ENCODE measurements at regions not wholly inside any gene's neighbourhood (a gene's known extent, or its start where the extent isn't known, plus 50 kb on each side); places are given as distances from the start of the nearest gene placed in this dataset.

DNA sequence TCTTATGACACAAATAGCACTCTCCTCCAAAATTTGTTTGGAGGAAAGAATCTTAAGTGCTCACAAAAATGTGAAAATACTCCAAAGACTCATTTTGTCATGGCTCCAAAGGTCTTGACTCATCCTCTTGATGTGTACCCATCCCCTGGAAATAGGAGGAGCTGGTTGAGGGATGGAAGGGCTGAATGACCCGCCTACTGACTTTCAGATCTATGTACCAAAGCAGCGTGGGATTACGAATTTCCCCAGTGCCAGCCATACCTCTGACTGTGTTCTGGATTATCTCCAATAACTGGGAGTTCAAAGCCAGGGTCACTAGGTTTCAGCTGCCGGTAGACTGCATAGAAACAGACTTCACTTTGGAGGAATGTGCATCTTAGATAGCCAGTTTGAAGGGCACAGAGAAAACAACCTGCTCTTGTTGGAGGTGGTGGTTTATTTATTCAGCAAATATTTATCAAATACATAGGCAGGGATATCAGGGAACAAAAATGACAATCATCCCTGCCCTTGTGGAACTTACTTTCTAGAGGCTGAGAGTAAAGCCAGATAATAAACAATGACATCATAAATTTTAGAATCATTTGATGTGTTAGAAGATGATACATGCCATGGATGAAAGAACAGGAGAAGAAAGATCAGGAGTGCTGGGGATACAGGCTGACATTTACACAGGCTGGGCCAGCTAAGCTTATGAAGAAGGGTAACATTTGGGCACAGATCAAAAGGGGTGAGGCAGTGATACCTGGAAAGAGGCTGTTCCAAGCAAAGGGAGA lies 246.6 kb downstream of the TBXT start (continued):
- TF ChIP-seq CTCF (IDR thresholded peaks at IDR 0.05; ENCODE audit: low read depth, low read length, missing input control): no peak

DNA sequence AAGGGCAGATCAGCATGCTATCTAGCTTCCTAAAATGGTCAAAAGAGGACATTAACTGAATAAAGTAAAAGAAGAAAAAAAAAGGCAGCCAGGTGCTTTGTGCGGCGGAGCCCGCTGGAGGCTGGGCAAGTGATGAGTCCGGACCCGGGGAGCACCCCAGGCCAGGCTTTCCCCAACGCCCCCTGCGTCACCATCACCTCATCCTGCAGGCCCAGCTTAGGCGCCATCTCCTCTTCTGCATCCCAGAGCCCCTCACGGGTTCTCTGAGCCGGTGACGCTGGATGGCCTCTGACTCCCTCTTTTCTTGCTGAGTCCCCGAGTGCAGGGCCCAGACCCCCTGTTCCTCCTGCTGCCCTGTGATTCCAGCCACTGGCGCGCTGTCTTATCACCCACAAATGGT lies 250.1 kb downstream of the TBXT start:
- Histone ChIP-seq H3K4me1 (ENCODE audit: control insufficient read depth in 4 of 4, insufficient read depth in 4 of 4, low read length in 3 of 4) (no peaks in the 10 kb centered on the region), H3K9me3 (ENCODE audit: control insufficient read depth in 4 of 4, low read length in 3 of 4) (no peaks in the 10 kb centered on the region), H3K4me3 (ENCODE audit: low read depth in 1 of 3, low read length in 3 of 3) (no peak overlapping the region), H3K27ac (ENCODE audit: low read depth in 1 of 2, low read length in 2 of 2) (no peak overlapping the region), H3K36me3 (ENCODE audit: control insufficient read depth in 4 of 4, insufficient read depth in 3 of 4, low read depth in 1 of 4, low read length in 3 of 4) (no peaks in the 10 kb centered on the region), H3K9ac (ENCODE audit: low read depth in 1 of 2, low read length in 2 of 2) (no peak overlapping the region), H3K27me3 (ENCODE audit: control insufficient read depth in 4 of 4, insufficient read depth in 4 of 4, low read length in 3 of 4) (peaks cover 0 to 3% (median 0%) of the 10 kb centered on the region in 4 donors)
- no peak for DNase-seq (ENCODE audit: low spot score)
- TF ChIP-seq GABPA (IDR thresholded peaks at IDR 0.05 in 1 of 2, conservative IDR thresholded peaks at IDR 0.05 in 1 of 2) (no peak), SP1 (IDR thresholded peaks at IDR 0.05) (no peak), TAF1 (conservative IDR thresholded peaks at IDR 0.05) (no peak), REST (IDR thresholded peaks at IDR 0.05) (no peak), ZBTB33 (IDR thresholded peaks at IDR 0.05) (no peak), RXRA (IDR thresholded peaks at IDR 0.05) (no peak), CTCF (IDR thresholded peaks at IDR 0.05; ENCODE audit: low read depth, low read length, missing input control) (no peak), JUND (IDR thresholded peaks at IDR 0.05) (no peak), RAD21 (IDR thresholded peaks at IDR 0.05) (no peak), YY1 (IDR thresholded peaks at IDR 0.05) (no peak), NR2F2 (IDR thresholded peaks at IDR 0.05) (no peak), HNF4A (conservative IDR thresholded peaks at IDR 0.05) (no peak), EGR1 (IDR thresholded peaks at IDR 0.05; ENCODE audit: low read depth in 2 of 2) (no peak), FOXA2 (IDR thresholded peaks at IDR 0.05) (no peak), MAX (IDR thresholded peaks at IDR 0.05) (no peak)
- TF ChIP-seq, protein P1, sequence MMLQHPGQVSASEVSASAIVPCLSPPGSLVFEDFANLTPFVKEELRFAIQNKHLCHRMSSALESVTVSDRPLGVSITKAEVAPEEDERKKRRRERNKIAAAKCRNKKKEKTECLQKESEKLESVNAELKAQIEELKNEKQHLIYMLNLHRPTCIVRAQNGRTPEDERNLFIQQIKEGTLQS (IDR thresholded peaks at IDR 0.05): no peak
- 91% methylated on average over 14 of the region's 14 CpGs for WGBS
